Fibroblast of mammary gland (primary cell): ENCODE measurements at regions not wholly inside any gene's neighbourhood (a gene's known extent, or its start where the extent isn't known, plus 50 kb on each side); places are given as distances from the start of the nearest gene placed in this dataset.

Source experiments
- DNase-seq: peaks from one replicate; pipeline ENCODE4 v3.0.0-alpha.2; 2010; ENCODE audit warnings: low read depth
- H3K4me3 ChIP-seq: 2 replicates; pipeline ENCODE4 v1.5.1; 2011; ENCODE audit warnings: low read depth, mild to moderate bottlenecking, low read length, moderate library complexity; ENCODE audit not compliant: control insufficient read depth
- CTCF ChIP-seq: conservative IDR thresholded peaks from 2 replicates; pipeline ENCODE4 v1.5.1; 2011; ENCODE audit warnings: low read depth, low read length, inconsistent platforms; ENCODE audit not compliant: control insufficient read depth, insufficient read depth

DNA sequence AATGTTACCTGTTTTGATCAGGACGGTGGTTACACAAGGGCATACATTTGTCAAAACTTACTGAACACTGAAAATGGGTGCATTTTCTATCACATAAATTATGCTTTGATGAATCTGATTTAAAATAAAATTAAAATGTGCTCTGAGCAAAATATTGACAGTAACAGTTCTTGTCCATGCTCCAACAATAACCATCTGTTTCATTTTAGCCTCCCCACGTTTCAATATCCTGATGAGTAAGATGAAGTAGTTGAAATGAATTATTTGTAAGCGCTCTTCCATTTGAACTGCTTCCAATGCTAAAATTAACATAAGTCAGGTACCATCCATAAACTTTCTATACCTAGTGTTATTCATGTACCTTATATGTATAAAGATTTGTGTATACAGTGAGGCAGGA, 365.4 kb downstream of the LTN1 start:
- DNase-seq = peak; percentile 75
- H3K4me3 ChIP-seq = no peak overlapping the region
- TF ChIP-seq CTCF = no peak

- no peak overlapping the region for H3K4me3 ChIP-seq
- DNase-seq = peak; percentile 55
- TF ChIP-seq CTCF = no peak
Measured at GRCh38 chr21:28624626-28625025, 368.1 kb downstream of the LTN1 start.

DNA sequence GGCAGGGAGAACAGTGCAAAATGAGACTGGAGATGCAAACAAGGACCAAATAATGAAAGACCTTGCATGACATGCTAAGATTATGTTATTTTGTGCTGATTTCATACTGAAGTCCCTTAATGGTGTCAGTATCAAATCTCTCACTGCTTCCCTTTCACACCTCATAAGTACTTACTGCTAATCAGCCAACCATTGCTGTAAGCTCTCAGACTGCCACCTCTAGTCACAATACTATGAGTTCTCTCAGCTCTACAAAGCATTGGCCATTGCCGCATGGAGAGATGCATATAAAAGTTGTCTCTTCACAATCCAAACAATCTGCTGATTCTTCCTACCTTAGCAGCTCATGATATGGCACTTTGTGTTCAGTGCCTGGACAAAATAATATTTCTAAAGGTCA, 375.4 kb downstream of the LTN1 start:
- no peak for DNase-seq
- TF ChIP-seq CTCF = no peak
- H3K4me3 ChIP-seq = no peak overlapping the region

GRCh38 chr21:28615276-28615675, 377.4 kb downstream of the LTN1 start:
- DNase-seq = peak; percentile 68
- no peak for TF ChIP-seq CTCF
- H3K4me3 ChIP-seq = no peak overlapping the region

DNA sequence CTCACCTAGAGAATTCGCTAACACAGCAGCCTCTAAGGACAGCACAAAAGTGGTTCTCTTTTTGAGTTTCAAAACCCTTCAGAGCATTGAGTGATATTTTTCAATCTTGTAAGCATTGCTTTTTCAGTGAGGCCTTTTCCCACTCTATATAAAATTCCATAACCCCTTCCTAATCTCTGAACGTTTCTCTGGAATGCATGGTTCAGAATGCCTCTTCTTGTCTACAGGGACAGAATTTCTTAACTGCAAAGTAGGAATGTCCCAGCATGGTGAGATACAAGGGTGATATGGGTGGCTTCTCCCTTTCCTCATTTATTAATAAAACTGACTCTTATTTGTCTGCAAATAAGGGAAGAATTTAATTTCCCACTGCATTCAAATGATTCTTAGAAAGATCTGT, 377.9 kb downstream of the LTN1 start:
- no peak overlapping the region for H3K4me3 ChIP-seq
- DNase-seq = no peak
- TF ChIP-seq CTCF = no peak

DNA sequence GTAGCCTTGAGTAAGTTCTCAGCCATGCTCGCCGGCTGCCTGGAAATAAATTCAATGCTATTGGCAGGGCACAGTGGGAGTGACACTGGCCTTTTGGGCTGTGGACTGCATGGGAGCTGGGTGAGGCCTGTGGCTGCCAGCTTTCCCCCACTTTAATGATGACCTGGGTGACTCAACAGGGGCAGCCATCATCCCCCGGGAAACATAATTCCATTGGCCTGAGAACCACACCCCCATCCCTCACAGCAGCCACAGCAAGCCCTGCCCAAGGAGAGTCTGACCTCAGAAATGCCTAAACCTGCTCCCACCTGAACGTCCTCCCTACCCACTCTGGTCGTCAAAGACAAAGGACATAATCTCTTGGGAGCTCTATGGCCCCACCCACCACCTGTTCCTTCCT, 384.0 kb downstream of the LTN1 start:
- no peak for TF ChIP-seq CTCF
- DNase-seq = peak; percentile 18
- H3K4me3 ChIP-seq = no peak overlapping the region

DNA sequence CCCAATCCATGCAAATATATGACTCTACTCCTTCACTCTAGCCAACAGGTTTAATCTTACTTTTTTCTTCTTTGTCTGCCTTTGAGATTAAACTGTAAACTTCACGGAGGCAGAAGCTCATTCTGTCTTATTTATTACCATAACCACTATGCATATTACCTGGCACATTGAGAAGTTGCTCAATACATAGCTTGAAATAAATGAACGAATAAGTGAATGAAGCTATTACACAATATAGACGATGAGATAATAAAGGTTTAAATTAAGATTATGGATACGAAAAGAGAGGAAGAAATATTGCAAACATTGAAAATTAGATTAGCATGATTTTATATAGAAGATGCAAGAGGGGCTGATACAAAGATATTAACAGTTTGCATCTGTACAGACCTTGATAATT, 385.1 kb downstream of the LTN1 start:
- no peak for DNase-seq
- no peak for TF ChIP-seq CTCF
- no peak overlapping the region for H3K4me3 ChIP-seq
